Small intestine (tissue), 7 donors: ENCODE measurements at regions not wholly inside any gene's neighbourhood (a gene's known extent, or its start where the extent isn't known, plus 50 kb on each side); places are given as distances from the start of the nearest gene placed in this dataset.

ENCODE experiments used
- DNase-seq, 2 donors: peaks; one replicate each; pipeline versions ENCODE4 v3.0.0 to v3.0.0-alpha.2; 2013
- FAIRE-seq: peaks from 2 replicates; lab custom pipeline; 2012; peaks lifted over from hg19 to GRCh38; lab: Jason Lieb, UNC
- H3K27ac ChIP-seq, 3 donors: one replicate each; pipeline ENCODE4 v1.5.1; 2013; ENCODE audit warnings: low read length in 2 of 3, mild to moderate bottlenecking in 2 of 3, control low read depth in 1 of 3, inconsistent platforms in 1 of 3, low read depth in 1 of 3, moderate library complexity in 1 of 3
- H3K27me3 ChIP-seq, 3 donors: one replicate each; pipeline ENCODE4 v1.6.1; 2013; ENCODE audit warnings: low read length in 3 of 3, inconsistent platforms in 1 of 3; ENCODE audit not compliant: control insufficient read depth in 3 of 3, insufficient read depth in 3 of 3
- H3K36me3 ChIP-seq, 3 donors: one replicate each; pipeline ENCODE4 v1.6.1; 2013; ENCODE audit warnings: low read length in 3 of 3, inconsistent platforms in 1 of 3, low read depth in 1 of 3, mild to moderate bottlenecking in 1 of 3, moderate library complexity in 1 of 3; ENCODE audit not compliant: control insufficient read depth in 3 of 3, insufficient read depth in 2 of 3
- H3K4me1 ChIP-seq, 3 donors: one replicate each; pipeline ENCODE4 v1.6.1; 2013; ENCODE audit warnings: low read length in 2 of 3, inconsistent platforms in 1 of 3, low read depth in 1 of 3, mild to moderate bottlenecking in 1 of 3, moderate library complexity in 1 of 3; ENCODE audit not compliant: control insufficient read depth in 3 of 3, insufficient read depth in 2 of 3
- H3K4me3 ChIP-seq, 3 donors: one replicate each; pipeline ENCODE4 v1.5.1; 2013; ENCODE audit warnings: low read length in 3 of 3, control low read depth in 1 of 3, inconsistent platforms in 1 of 3, low read depth in 1 of 3, mild to moderate bottlenecking in 1 of 3, moderate library complexity in 1 of 3
- H3K9me3 ChIP-seq, 2 donors: one replicate each; pipeline ENCODE4 v1.6.1; 2013; ENCODE audit warnings: low read depth in 1 of 2, low read length in 1 of 2; ENCODE audit not compliant: control insufficient read depth in 2 of 2, insufficient read depth in 1 of 2
- WGBS, 3 donors: extraction: QIAGEN DNeasy Blood & Tissue Kit; methylation state at CpG; one replicate each; pipeline ENCODE4 v1.1.7; 2013; 5-methylcytosine and 5-hydroxymethylcytosine counted together
- donor health status: healthy with polysubstance abuse.
- donor health status: control.
- donor health status: control.
- donor health status: Bipolar disorder and iron deficiency.
- donor health status: healthy.

- no peak overlapping the region for H3K4me3 ChIP-seq
- no peaks in the 10 kb centered on the region for H3K36me3 ChIP-seq
- H3K27ac ChIP-seq = no peak overlapping the region
- DNase-seq (no peak), FAIRE-seq (no peak)
- no peaks in the 10 kb centered on the region for H3K9me3 ChIP-seq
- H3K4me1 ChIP-seq = peaks cover 0 to 4% (median 0%) of the 10 kb centered on the region in 3 donors
- no peaks in the 10 kb centered on the region for H3K27me3 ChIP-seq
- 73 to 81% (median 78%) methylated on average over 10 of the region's 10 CpGs for WGBS, 3 donors
Measured at GRCh38 chr12:127654383-127654985, 612.5 kb upstream of the TMEM132C start.

- 71 to 75% (median 74%) methylated on average over 3 of the region's 3 CpGs for WGBS, 3 donors
- Histone ChIP-seq H3K36me3 (no peaks in the 10 kb centered on the region), H3K27me3 (no peaks in the 10 kb centered on the region), H3K4me3 (no peak overlapping the region), H3K9me3 (no peaks in the 10 kb centered on the region), H3K4me1 (peaks cover 0 to 4% (median 0%) of the 10 kb centered on the region in 3 donors), H3K27ac (no peak overlapping the region)
- no peak for DNase-seq
- FAIRE-seq = no peak
Measured at GRCh38 chr12:127655691-127656090, 611.3 kb upstream of the TMEM132C start.

GRCh38 chr12:127656266-127656665 is 610.7 kb upstream of the TMEM132C start:
- DNase-seq (no peak), FAIRE-seq (no peak)
- WGBS, 3 donors = 58 to 79% (median 68%) methylated on average over 3 of the region's 3 CpGs
- Histone ChIP-seq H3K27ac (no peak overlapping the region), H3K9me3 (no peaks in the 10 kb centered on the region), H3K36me3 (no peaks in the 10 kb centered on the region), H3K4me1 (peaks cover 0 to 4% (median 0%) of the 10 kb centered on the region in 3 donors), H3K27me3 (no peaks in the 10 kb centered on the region), H3K4me3 (no peak overlapping the region)

- FAIRE-seq = no peak
- peaks cover 0 to 4% (median 0%) of the 10 kb centered on the region in 3 donors for H3K4me1 ChIP-seq
Measured at GRCh38 chr12:127657036-127657435, 609.9 kb upstream of the TMEM132C start.

GRCh38 chr12:127660961-127661360 is 606.0 kb upstream of the TMEM132C start:
- no peaks in the 10 kb centered on the region for H3K9me3 ChIP-seq
- 36 to 54% (median 51%) methylated on average over 2 of the region's 2 CpGs for WGBS, 3 donors
- H3K27ac ChIP-seq = no peak overlapping the region
- H3K4me1 ChIP-seq = peaks cover 0 to 4% (median 0%) of the 10 kb centered on the region in 3 donors
- H3K4me3 ChIP-seq = no peak overlapping the region
- no peak for DNase-seq
- H3K27me3 ChIP-seq = no peaks in the 10 kb centered on the region
- H3K36me3 ChIP-seq = no peaks in the 10 kb centered on the region
- FAIRE-seq = no peak

More at GRCh38 chr12:127657036-127657435, 609.9 kb upstream of the TMEM132C start:
- H3K27ac ChIP-seq = no peak overlapping the region
- no peak for DNase-seq
- no peaks in the 10 kb centered on the region for H3K9me3 ChIP-seq
- no peak overlapping the region for H3K4me3 ChIP-seq
- H3K36me3 ChIP-seq = no peaks in the 10 kb centered on the region
- no peaks in the 10 kb centered on the region for H3K27me3 ChIP-seq

- Histone ChIP-seq H3K36me3 (no peaks in the 10 kb centered on the region), H3K4me3 (no peak overlapping the region), H3K4me1 (no peaks in the 10 kb centered on the region), H3K27me3 (no peaks in the 10 kb centered on the region), H3K27ac (no peak overlapping the region), H3K9me3 (no peaks in the 10 kb centered on the region)
- no peak for DNase-seq
- 70 to 81% (median 76%) methylated on average over 3 of the region's 3 CpGs for WGBS, 3 donors
- FAIRE-seq = no peak
Measured at GRCh38 chr12:127663716-127664115, 603.3 kb upstream of the TMEM132C start.

GRCh38 chr12:127664901-127665300 is 602.1 kb upstream of the TMEM132C start:
- 72 to 79% (median 74%) methylated on average over 4 of the region's 4 CpGs for WGBS, 3 donors
- no peak overlapping the region for H3K27ac ChIP-seq
- no peaks in the 10 kb centered on the region for H3K27me3 ChIP-seq
- H3K36me3 ChIP-seq = no peaks in the 10 kb centered on the region
- H3K9me3 ChIP-seq = no peaks in the 10 kb centered on the region
- H3K4me1 ChIP-seq = no peaks in the 10 kb centered on the region
- DNase-seq (no peak), FAIRE-seq (no peak)
- no peak overlapping the region for H3K4me3 ChIP-seq

GRCh38 chr12:127667131-127667685 is 599.8 kb upstream of the TMEM132C start:
- 46 to 57% (median 53%) methylated on average over 3 of the region's 3 CpGs for WGBS, 3 donors
- FAIRE-seq = no peak

GRCh38 chr12:127670294-127670693 is 596.7 kb upstream of the TMEM132C start:
- Histone ChIP-seq H3K36me3 (no peaks in the 10 kb centered on the region), H3K9me3 (no peaks in the 10 kb centered on the region), H3K4me1 (no peaks in the 10 kb centered on the region), H3K4me3 (no peak overlapping the region), H3K27me3 (no peaks in the 10 kb centered on the region), H3K27ac (no peak overlapping the region)
- DNase-seq (no peak), FAIRE-seq (no peak)
- WGBS, 3 donors = 89 to 97% (median 95%) methylated on average over 5 of the region's 5 CpGs

More at GRCh38 chr12:127667131-127667685, 599.8 kb upstream of the TMEM132C start:
- no peaks in the 10 kb centered on the region for H3K4me1 ChIP-seq
- no peaks in the 10 kb centered on the region for H3K36me3 ChIP-seq
- no peak for DNase-seq
- H3K27ac ChIP-seq = no peak overlapping the region
- no peaks in the 10 kb centered on the region for H3K9me3 ChIP-seq
- H3K4me3 ChIP-seq = no peak overlapping the region
- no peaks in the 10 kb centered on the region for H3K27me3 ChIP-seq
